Fibroblast of upper back skin (primary cell): ENCODE measurements at regions not wholly inside any gene's neighbourhood (a gene's known extent, or its start where the extent isn't known, plus 50 kb on each side); places are given as distances from the start of the nearest gene placed in this dataset.
A peak's percentile ranks its signal among the peaks of the same experiment; 100 is the strongest.

ENCODE experiments used
- DNase-seq: peaks from one replicate; pipeline ENCODE4 v3.0.0-alpha.2; 2013

DNA sequence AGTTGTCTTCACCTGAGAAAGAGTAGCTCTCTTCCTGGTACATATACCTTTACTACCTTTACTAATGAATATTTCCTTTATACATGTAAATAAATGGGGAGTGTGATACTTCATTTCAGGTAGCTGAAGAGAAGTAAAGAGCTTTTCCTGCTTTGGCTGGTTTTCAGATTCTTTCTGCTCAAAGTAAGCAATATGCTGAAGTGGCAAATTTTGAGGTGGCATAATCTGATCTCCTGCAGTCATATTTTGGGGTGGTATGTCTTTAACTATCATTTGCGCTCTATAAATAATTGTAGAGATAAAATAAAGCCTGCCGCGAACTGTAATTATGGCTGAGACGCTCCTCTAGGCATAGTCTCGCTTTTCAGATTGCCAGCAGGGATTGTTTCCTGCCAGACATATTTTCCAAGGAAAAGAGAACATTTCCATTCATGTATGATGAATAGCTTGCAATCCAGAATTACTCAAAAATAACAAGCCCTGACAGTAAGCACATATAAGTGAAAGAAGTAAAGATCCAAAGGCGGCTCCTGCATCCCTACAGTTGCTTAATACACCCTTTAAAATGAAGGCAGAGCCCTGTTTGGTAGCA lies 200.7 kb downstream of the C12orf50 start:
- no peak for DNase-seq

- DNase-seq, result peak; percentile 40
Observed at GRCh38 chr12:87827638-87828264, 201.4 kb downstream of the C12orf50 start.

GRCh38 chr12:87822923-87823322 lies 206.3 kb downstream of the C12orf50 start:
- no peak for DNase-seq

GRCh38 chr12:87820524-87821202 lies 208.5 kb downstream of the C12orf50 start:
- peak; percentile 52 for DNase-seq

GRCh38 chr12:87818441-87818840 lies 210.8 kb downstream of the C12orf50 start:
- DNase-seq, result no peak

DNA sequence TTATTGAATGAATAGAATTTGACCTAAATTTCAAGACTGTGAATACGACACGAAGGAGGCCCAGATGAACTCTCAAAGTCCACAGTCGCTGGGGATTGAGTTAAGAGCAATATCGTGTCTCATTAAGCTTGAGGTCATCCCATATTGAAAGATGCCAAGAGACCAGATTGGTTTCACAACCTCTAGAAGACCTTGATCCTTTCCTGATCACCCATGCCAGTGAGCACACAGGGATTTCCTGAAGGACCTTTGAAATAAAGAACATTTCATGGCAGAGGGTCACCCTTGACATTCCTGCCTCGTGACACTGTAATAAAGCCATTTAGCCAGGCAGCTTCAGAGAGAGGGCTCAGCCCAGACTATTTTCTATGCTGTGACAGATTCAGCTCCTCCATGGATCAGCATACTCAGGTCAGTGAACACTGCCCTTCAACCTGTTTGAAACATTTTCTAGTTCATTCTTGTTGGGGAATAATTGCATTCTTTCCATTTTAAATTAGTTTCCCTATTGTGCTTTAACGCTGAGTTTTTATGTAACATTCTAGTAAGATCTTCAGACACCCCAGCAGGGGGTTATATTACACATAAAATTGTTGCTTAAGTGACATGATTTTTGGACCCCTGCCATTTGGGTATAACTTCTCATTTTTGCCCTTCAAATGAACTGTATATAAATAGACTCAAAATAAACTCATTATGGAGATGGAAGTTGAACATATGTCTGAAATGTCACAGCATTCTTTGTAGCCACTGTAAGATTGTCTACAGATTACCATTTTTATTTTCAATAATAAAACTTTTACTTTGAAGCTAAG lies 213.2 kb downstream of the C12orf50 start:
- DNase-seq, result peak; percentile 86

DNA sequence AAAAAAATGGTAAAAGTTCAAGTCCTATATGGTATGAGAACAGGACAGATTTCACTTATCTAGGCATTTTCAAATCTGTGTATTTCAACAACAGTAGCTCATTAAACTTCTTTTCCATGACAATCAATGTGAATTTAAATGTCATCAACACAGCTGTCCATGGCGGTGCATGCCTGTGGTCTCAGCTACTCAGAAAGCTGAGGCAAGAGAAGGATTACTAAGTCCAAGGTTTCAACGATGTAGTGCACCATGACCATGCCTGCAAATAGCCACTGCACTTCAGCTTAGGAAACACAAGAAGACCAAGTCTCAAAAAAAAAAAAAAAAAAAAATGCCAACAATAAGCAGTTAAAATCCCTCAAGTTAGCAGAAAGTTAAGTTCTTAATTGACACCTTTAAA lies 214.6 kb downstream of the C12orf50 start:
- DNase-seq, result no peak

DNA sequence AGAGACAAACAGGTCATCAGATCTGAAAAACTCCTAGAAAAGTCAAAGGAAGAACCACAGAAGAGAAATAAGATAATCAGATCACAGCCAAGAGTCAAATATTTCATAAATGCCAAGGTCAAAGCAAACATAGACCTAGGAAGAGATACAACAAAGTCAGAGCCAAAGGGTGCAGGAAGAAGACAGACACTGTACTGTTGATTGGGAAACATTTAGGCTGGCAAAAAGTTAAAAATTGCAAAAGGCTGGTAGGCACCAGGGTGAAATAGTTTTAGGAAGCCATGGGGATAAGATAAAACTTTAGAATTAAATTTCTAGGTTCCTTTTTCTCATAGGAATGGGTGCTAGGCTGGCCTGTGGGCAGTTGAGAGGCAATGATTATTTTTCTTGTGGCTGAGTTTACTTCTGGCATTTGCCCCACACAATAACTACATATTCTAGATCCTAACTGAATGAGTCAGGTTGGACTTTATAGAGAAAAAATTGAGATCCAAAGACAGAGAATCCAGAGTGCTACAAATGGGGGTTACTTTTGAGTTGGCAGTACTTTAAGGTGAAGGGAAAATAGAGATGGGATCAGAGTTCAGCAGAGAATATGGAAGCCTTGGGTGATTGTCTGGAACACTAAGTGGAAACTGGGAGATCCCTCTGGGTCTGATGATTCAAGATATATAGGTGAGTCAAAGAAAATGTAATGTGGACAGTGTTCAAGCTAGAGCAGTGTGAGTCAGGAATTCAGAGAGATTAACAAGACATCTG lies 215.5 kb downstream of the C12orf50 start:
- DNase-seq, result peak; percentile 80

GRCh38 chr12:87812681-87813080 lies 216.5 kb downstream of the C12orf50 start:
- peak; percentile 78 for DNase-seq

- no peak for DNase-seq
Observed at GRCh38 chr12:87812030-87812429, 217.2 kb downstream of the C12orf50 start.

DNA sequence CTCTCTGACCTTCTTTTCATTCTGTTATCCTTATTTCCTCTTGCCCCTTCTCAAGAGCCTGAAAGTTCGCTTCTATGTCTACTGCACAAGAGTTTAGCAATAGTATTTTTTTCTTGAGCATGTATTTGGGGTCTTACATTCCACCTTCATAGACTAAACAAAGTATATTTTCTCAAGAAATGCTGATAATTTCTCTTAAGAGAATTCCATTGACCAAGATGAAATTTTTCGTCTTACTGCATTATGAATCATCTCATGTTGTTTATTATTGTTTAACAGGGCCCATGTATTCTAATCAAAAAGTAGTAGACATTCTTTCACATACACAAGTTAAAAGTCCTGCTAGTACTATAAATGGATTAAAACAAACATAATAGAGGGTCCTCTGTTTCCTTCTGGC lies 219.3 kb downstream of the C12orf50 start:
- no peak for DNase-seq

- DNase-seq, result no peak
Observed at GRCh38 chr12:87807086-87807485, 222.1 kb downstream of the C12orf50 start.

- no peak for DNase-seq
Observed at GRCh38 chr12:87806310-87806709, 222.9 kb downstream of the C12orf50 start.

DNA sequence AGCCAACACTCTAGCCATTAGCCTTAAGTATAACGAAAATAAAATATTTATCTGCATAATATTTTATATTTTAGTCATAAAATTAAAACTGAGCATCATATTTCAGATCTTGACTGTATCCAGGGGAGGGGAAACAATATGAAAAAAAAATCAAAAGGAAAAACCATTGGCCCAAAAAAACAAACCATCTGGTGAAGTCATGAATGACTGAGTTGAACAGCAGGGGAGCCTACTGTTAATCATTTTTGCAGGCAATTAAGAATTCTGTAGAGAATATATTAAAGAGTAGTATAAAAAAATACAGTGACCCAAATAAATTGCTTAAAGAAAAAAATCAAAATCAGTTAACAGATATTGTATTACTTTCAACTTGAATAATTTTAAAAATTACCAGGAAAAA lies 224.8 kb downstream of the C12orf50 start:
- no peak for DNase-seq

- DNase-seq, result no peak
Observed at GRCh38 chr12:87802721-87803011, 226.5 kb downstream of the C12orf50 start.

DNA sequence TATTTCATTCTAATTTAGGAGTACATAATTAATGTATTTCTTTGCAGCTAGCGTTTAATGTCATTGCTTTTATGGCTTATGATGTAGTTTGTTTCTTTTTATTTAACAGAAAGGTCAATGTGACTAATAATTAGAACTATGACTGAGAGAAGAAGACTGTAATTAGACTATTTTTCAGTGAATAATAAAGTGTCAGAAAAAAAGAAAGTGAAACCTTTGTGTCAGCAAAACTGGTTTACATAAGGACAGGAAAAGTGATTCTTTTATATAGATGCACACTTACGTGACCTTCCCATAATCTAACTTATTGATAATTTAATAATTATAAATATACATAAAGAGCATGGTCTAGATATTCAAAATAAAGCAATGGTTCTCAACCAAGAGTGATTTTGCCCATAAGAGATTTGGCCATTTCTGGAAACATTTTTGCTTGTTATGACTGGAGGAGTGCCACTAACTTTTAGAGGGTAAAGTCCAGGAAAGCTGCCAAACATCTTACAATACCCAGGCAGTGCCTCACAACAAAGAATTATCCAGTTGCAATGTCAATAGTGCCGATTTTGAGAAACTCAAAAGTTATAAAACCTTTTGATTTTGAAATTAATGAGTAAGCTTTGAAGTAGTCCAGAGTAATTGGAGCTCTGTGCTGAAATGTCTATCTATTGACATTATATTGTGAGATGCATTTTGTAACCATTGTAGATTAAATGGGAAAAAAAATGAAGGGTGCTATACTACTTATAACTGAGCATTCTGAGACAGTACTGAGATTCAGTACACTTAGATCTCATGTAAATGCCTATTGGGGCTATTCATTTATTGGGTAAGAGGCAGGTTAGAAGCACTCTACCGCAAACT lies 227.1 kb downstream of the C12orf50 start:
- no peak for DNase-seq

DNA sequence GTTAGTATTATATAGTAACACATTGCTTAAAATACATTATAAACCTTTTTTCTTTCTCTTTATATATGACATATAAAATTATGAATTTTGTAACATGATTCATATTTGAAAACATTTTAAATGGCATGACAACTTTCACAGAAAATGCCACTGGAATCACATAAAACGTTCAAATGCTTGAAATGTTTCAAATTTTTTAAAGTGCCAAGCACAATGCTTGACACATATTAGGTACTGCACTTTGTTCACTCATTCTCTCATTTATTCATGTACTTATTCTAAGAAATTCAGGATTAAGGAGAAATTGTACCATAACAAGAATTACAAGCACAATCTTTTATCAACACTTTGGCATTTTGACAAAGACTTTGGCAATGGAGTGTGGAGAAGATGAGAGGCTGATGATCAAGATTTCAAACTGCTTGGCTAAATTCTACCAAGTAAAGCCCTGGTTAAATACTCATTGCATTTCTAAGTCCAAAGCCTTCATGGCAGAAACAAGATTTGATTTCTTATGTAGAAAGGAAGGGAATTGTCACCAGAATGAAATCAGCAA lies 232.2 kb downstream of the C12orf50 start:
- DNase-seq, result no peak

DNA sequence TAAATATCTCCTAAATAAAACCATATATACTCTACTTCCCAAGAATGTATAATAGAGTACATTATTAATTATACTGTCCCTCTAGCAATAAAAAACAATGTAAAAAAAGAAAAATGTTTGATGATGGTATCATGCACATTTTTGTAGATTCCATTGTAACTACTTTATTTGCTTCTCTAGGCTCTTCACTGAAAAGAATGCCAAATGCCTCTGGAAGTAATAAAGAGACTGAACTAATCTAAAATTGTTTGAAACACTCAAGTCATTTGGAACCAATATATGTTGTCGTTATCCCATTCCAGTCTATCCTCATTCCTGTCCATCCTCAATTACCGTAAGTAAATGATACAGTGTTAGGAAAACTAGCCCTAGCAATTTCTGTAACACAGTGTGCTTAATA lies 233.6 kb downstream of the C12orf50 start:
- DNase-seq, result no peak

DNA sequence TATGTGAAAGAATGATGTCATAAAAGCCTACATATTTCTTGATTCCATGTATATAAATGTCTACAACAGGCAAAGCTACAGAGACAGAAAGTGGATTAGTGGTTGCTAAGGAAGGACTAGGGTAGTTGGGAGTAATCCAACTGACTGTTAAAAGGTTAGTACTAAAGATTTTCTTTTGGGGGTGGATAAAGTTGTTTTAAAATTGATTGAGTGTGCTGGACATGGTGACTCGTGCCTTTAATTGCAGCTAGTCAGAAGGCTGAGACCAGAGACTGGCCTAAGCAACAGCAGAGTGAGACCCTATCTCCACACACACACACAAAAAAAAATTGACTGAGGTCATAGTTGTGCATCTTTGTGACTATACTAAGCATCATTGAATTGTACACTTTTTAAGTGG lies 234.3 kb downstream of the C12orf50 start:
- DNase-seq, result peak; percentile 50

DNA sequence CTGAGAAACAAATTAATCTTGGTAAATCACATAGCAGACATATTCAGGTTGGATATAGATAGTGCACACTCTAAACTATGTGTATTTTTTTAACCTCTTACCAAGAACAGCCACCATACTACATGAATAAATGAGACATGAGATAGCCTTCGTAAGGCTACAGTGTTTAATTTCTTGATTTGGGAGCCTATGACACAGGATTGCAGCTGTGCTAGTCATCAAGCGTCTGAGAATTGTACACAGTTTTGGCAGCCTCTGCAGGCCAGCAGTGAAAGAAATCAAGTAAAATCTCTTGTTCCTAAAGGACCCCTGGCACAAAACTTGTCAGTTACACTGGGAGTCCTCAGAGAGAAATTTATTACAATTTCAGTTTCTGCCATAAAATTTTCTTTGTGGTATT lies 236.1 kb downstream of the C12orf50 start:
- peak; percentile 58 for DNase-seq

DNA sequence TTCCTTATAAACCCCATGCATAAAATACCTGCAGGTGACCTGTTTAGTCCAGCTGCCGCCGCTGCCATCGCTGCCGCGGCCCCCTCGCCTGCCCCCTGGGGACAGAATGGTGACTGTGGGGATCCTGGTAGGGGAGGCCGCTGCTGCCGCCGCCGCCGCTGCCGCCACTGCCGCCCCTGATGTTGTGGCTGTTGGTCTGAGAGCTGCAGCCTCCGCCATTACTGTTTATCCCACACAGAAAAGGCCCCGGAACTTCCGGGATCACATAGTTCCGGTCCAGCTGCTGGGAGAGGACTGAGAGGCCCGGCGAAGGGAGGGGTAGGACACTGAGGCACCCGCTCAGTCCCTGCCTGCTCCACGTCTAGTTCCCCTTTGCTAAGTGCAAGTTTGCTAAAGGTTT lies 244.9 kb downstream of the C12orf50 start:
- DNase-seq, result no peak

DNA sequence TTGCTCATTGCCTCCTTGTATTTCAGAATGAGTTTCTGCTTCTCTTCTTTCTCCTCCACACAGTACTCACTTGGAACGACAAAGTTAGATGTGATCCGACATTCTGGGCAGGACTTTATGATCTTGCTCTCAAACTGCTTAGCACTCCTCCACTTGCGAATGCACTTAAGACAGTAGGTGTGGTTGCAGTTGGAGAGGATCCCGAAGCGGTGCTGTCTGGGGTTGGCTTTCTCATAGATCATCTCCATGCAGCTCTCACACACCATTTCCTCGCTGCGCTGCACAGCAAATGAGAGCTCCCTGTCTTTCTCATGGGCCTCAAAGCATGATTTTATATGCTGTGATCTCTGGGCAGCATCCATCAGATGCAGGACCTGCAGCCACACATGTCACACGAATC lies 245.7 kb downstream of the C12orf50 start:
- no peak for DNase-seq
